Spleen (tissue), 11 donors: ENCODE measurements at regions not wholly inside any gene's neighbourhood (a gene's known extent, or its start where the extent isn't known, plus 50 kb on each side); places are given as distances from the start of the nearest gene placed in this dataset.

ENCODE experiments used
- DNase-seq: peaks from one replicate; pipeline ENCODE4 v3.0.0-alpha.2; 2020
- H3K27ac ChIP-seq, 8 donors: fragments of 200-600 bp; sonication (generic) in 7 of 8; 1 replicate in 4 of 8; 2 replicates in 4 of 8; pipeline versions ENCODE4 v1.5.0 to v1.8.0; 2016 to 2021; ENCODE audit warnings: inconsistent platforms in 4 of 8, mild to moderate bottlenecking in 4 of 8, moderate library complexity in 1 of 8
- H3K27me3 ChIP-seq, 7 donors: fragments of 200-600 bp; sonication (generic) in 6 of 7; replicated peaks in 1 of 7; 1 replicate in 4 of 7; 2 replicates in 3 of 7; pipeline versions ENCODE4 v1.5.0 to v1.8.0; 2016 to 2021; ENCODE audit warnings: inconsistent platforms in 3 of 7, mild to moderate bottlenecking in 1 of 7
- H3K36me3 ChIP-seq, 6 donors: fragments of 200-600 bp; sonication (generic) in 5 of 6; 1 replicate in 4 of 6; 2 replicates in 2 of 6; pipeline versions ENCODE4 v1.5.0 to v1.8.0; 2016 to 2021; ENCODE audit warnings: inconsistent platforms in 2 of 6
- H3K4me1 ChIP-seq, 6 donors: fragments of 200-600 bp; sonication (generic) in 5 of 6; 1 replicate in 3 of 6; 2 replicates in 3 of 6; pipeline versions ENCODE4 v1.5.0 to v1.8.0; 2016 to 2021; ENCODE audit warnings: inconsistent platforms in 3 of 6
- H3K4me3 ChIP-seq, 8 donors: fragments of 200-600 bp; sonication (generic) in 7 of 8; 1 replicate in 4 of 8; 2 replicates in 4 of 8; pipeline versions ENCODE4 v1.5.0 to v1.8.0; 2016 to 2021; ENCODE audit warnings: inconsistent platforms in 4 of 8, mild to moderate bottlenecking in 4 of 8, moderate library complexity in 2 of 8
- H3K9me3 ChIP-seq, 8 donors: fragments of 200-600 bp; sonication (generic) in 7 of 8; 1 replicate in 4 of 8; 2 replicates in 4 of 8; pipeline versions ENCODE4 v1.5.0 to v1.8.0; 2016 to 2021; ENCODE audit warnings: inconsistent platforms in 4 of 8
- CTCF ChIP-seq, 11 experiments: fragments of 200-600 bp in 7 of 11; fragments of 450-650 bp in 4 of 11; sonication (generic) in 4 of 11; IDR thresholded peaks in 8 of 11; conservative IDR thresholded peaks in 3 of 11; 1 replicate in 7 of 11; 2 replicates in 4 of 11; pipeline versions ENCODE4 v1.4.0 to v1.8.0; 2016 to 2021; ENCODE audit warnings: antibody characterized with exemption in 11 of 11, inconsistent platforms in 4 of 11, mild to moderate bottlenecking in 1 of 11
- POLR2A ChIP-seq, 3 donors: fragments of 450-650 bp; IDR thresholded peaks; one replicate each; pipeline ENCODE4 v1.5.1; 2017; ENCODE audit warnings: antibody characterized with exemption in 3 of 3, mild to moderate bottlenecking in 1 of 3
- POLR2AphosphoS5 ChIP-seq, 3 donors: sonication (generic); formaldehyde crosslinking; IDR thresholded peaks; one replicate each; pipeline ENCODE4 v1.5.1; 2017; ENCODE audit warnings: antibody characterized with exemption in 3 of 3
- WGBS, 5 donors: extraction: QIAGEN DNeasy Blood & Tissue Kit in 3 of 5; methylation state at CpG; one replicate each; pipeline versions ENCODE4 v1.1.5 to v1.1.7; 2013 to 2018; 5-methylcytosine and 5-hydroxymethylcytosine counted together
- intact Hi-C: fragments of 100-400 bp; cut with DNase I; formaldehyde crosslinking; loops from one replicate; pipeline ENCODE4 v1.15.0; 2023; ENCODE audit warnings: low total_unique reads
- donor health status: healthy with polysubstance abuse.
- donor health status: DM: no; HTN: no; CAD: no; lungs with moderate emphysema.
- donor health status: DM: no; HTN: no; CAD: no.
- donor health status: Bipolar disorder and iron deficiency.
- donor health status: healthy.
- donor health status: DM: no; HTN: no; CAD: no.
- donor health status: DM: yes; HTN: yes; CAD: no.

GRCh38 chr2:151009437-151010175 is 252.1 kb downstream of the RBM43 start:
- no peaks in the 10 kb centered on the region for H3K9me3 ChIP-seq
- no peak overlapping the region for H3K4me3 ChIP-seq
- H3K36me3 ChIP-seq = no peaks in the 10 kb centered on the region
- no peaks in the 10 kb centered on the region for H3K4me1 ChIP-seq
- DNase-seq = no peak
- intact Hi-C loops = no loop called here
- WGBS, 5 donors = 90 to 94% (median 93%) methylated on average over 6 of the region's 6 CpGs
- no peak overlapping the region for H3K27ac ChIP-seq
- TF ChIP-seq CTCF (IDR thresholded peaks at IDR 0.05 in 8 of 11, conservative IDR thresholded peaks at IDR 0.05 in 3 of 11) (no peak), POLR2AphosphoS5 (IDR thresholded peaks at IDR 0.05) (no peak), POLR2A (IDR thresholded peaks at IDR 0.05) (no peak)
- no peaks in the 10 kb centered on the region for H3K27me3 ChIP-seq

- H3K9me3 ChIP-seq = no peaks in the 10 kb centered on the region
- no peaks in the 10 kb centered on the region for H3K36me3 ChIP-seq
- H3K27me3 ChIP-seq = no peaks in the 10 kb centered on the region
- no peak overlapping the region for H3K4me3 ChIP-seq
- no peak for TF ChIP-seq POLR2AphosphoS5 (IDR thresholded peaks at IDR 0.05)
- TF ChIP-seq POLR2A (IDR thresholded peaks at IDR 0.05) = no peak
- no peak for TF ChIP-seq CTCF (IDR thresholded peaks at IDR 0.05 in 8 of 11, conservative IDR thresholded peaks at IDR 0.05 in 3 of 11)
- WGBS, 5 donors = 70 to 92% (median 88%) methylated on average over 6 of the region's 6 CpGs
- H3K27ac ChIP-seq = no peak overlapping the region
- intact Hi-C loops = no loop called here
- H3K4me1 ChIP-seq = no peaks in the 10 kb centered on the region
- no peak for DNase-seq
These were observed 254.3 kb downstream of the RBM43 start for GRCh38 chr2:151007365-151007764.

- TF ChIP-seq CTCF (IDR thresholded peaks at IDR 0.05 in 8 of 11, conservative IDR thresholded peaks at IDR 0.05 in 3 of 11) (no peak), POLR2A (IDR thresholded peaks at IDR 0.05) (no peak), POLR2AphosphoS5 (IDR thresholded peaks at IDR 0.05) (no peak)
- 91 to 98% (median 94%) methylated on average over 5 of the region's 5 CpGs for WGBS, 5 donors
- H3K36me3 ChIP-seq = no peaks in the 10 kb centered on the region
- H3K27ac ChIP-seq = no peak overlapping the region
- H3K9me3 ChIP-seq = no peaks in the 10 kb centered on the region
- H3K4me3 ChIP-seq = no peak overlapping the region
- no peaks in the 10 kb centered on the region for H3K4me1 ChIP-seq
- intact Hi-C loops = no loop called here
- no peak for DNase-seq
- no peaks in the 10 kb centered on the region for H3K27me3 ChIP-seq
These were observed 258.6 kb downstream of the RBM43 start for GRCh38 chr2:151002959-151003600.

- Histone ChIP-seq H3K27me3 (no peaks in the 10 kb centered on the region), H3K36me3 (no peaks in the 10 kb centered on the region), H3K27ac (peak overlapping the region in 3 of 8 donors; percentile 12 to 38 (median 25)), H3K4me1 (no peaks in the 10 kb centered on the region), H3K4me3 (no peak overlapping the region), H3K9me3 (no peaks in the 10 kb centered on the region)
- DNase-seq = no peak
- no peak for TF ChIP-seq CTCF (IDR thresholded peaks at IDR 0.05 in 8 of 11, conservative IDR thresholded peaks at IDR 0.05 in 3 of 11)
- no peak for TF ChIP-seq POLR2A (IDR thresholded peaks at IDR 0.05)
- intact Hi-C loops = no loop called here
- 71 to 81% (median 80%) methylated on average over 7 of the region's 7 CpGs for WGBS, 5 donors
These were observed 263.8 kb downstream of the RBM43 start for GRCh38 chr2:150997702-150998440.
